Upper lobe of left lung (tissue), 4 donors: ENCODE measurements at regions not wholly inside any gene's neighbourhood (a gene's known extent, or its start where the extent isn't known, plus 50 kb on each side); places are given as distances from the start of the nearest gene placed in this dataset.

Experiments
- CTCF ChIP-seq, 6 experiments: fragments of 450-650 bp in 4 of 6; fragments of 200-600 bp in 2 of 6; sonication (generic) in 2 of 6; IDR thresholded peaks; one replicate each; pipeline ENCODE4 v1.5.1; 2016 to 2019; ENCODE audit warnings: antibody characterized with exemption in 6 of 6
- POLR2A ChIP-seq, 4 donors: fragments of 450-650 bp; IDR thresholded peaks; one replicate each; pipeline ENCODE4 v1.5.1; 2016 to 2017; ENCODE audit warnings: antibody characterized with exemption in 4 of 4, mild to moderate bottlenecking in 2 of 4

GRCh38 chr2:59903994-59904544, 649.4 kb downstream of the BCL11A start:
- no peak for TF ChIP-seq CTCF (IDR thresholded peaks at IDR 0.05)
- TF ChIP-seq POLR2A (IDR thresholded peaks at IDR 0.05): no peak
